ENCODE measurements at regions not wholly inside any gene's neighbourhood (a gene's known extent, or its start where the extent isn't known, plus 50 kb on each side); places are given as distances from the start of the nearest gene placed in this dataset.

GRCh38 chr6:53975941-53976615, 135.2 kb upstream of the MLIP start:
- TF ChIP-seq CTCF (IDR thresholded peaks at IDR 0.05; ENCODE audit: borderline replicate concordance, extremely low read depth, low read length, poor library complexity, severe bottlenecking): no peak
- TF ChIP-seq EZH2 (IDR thresholded peaks at IDR 0.05; ENCODE audit: borderline replicate concordance, low read depth, low read length, severe bottlenecking): no peak

Data from DND-41 (cell line).